HepG2 (cell line): ENCODE measurements at regions not wholly inside any gene's neighbourhood (a gene's known extent, or its start where the extent isn't known, plus 50 kb on each side); places are given as distances from the start of the nearest gene placed in this dataset.

Source experiments
- AGO2 ChIP-seq: fragments of 200-400 bp; formaldehyde crosslinking; optimal IDR thresholded peaks from 2 replicates; pipeline ENCODE3; 2017; ENCODE audit warnings: mild to moderate bottlenecking, low read depth, low read length, moderate library complexity
- ETV5 ChIP-seq: IDR thresholded peaks from 2 replicates; pipeline ENCODE4 v1.6.1; 2018; ENCODE audit warnings: missing biosample characterization, missing genetic modification reagents, inconsistent platforms, borderline replicate concordance
- GABPA ChIP-seq, 2 experiments: IDR thresholded peaks; 2 replicates each; pipeline ENCODE4 v1.6.1; 2011 to 2016; ENCODE audit warnings: low read depth in 2 of 2, low read length in 1 of 2, missing biosample characterization in 1 of 2, missing genetic modification characterization in 1 of 2
- HMG20B ChIP-seq: conservative IDR thresholded peaks from 2 replicates; pipeline ENCODE4 v1.6.1; 2016; ENCODE audit warnings: missing genetic modification reagents, missing compliant biosample characterization
- MXI1 ChIP-seq: IDR thresholded peaks from 3 replicates; pipeline ENCODE4 v1.6.1; 2012; ENCODE audit warnings: low read depth, low read length, inconsistent platforms, borderline replicate concordance
- MYC ChIP-seq: sonication (generic); formaldehyde crosslinking; IDR thresholded peaks from 2 replicates; pipeline ENCODE4 v1.9.0; 2021; ENCODE audit warnings: missing genetic modification reagents, borderline replicate concordance
- TMF1 ChIP-seq: sonication (generic); formaldehyde crosslinking; IDR thresholded peaks from 2 replicates; pipeline ENCODE4 v1.8.1; 2022; ENCODE audit warnings: low read depth, missing genetic modification reagents
- ZFP37 ChIP-seq: sonication (generic); formaldehyde crosslinking; IDR thresholded peaks from 2 replicates; pipeline ENCODE4 v1.4.0; 2020; ENCODE audit warnings: missing genetic modification reagents, borderline replicate concordance
- ZFP82 ChIP-seq: sonication (generic); formaldehyde crosslinking; IDR thresholded peaks from 2 replicates; pipeline ENCODE4 v1.5.1; 2020; ENCODE audit warnings: mild to moderate bottlenecking, missing genetic modification reagents, borderline replicate concordance
- ZFP90 ChIP-seq: sonication (generic); formaldehyde crosslinking; IDR thresholded peaks from 2 replicates; pipeline ENCODE4 v1.8.0; 2022; ENCODE audit warnings: missing genetic modification reagents, mild to moderate bottlenecking, inconsistent platforms, borderline replicate concordance
- ZNF256 ChIP-seq: sonication (generic); formaldehyde crosslinking; conservative IDR thresholded peaks from 2 replicates; pipeline ENCODE4 v1.4.0; 2020; ENCODE audit warnings: missing genetic modification reagents
- ZNF264 ChIP-seq: sonication (generic); formaldehyde crosslinking; IDR thresholded peaks from 2 replicates; pipeline ENCODE4 v1.4.0; 2020; ENCODE audit warnings: missing genetic modification reagents
- ZNF30 ChIP-seq: sonication (generic); formaldehyde crosslinking; IDR thresholded peaks from 2 replicates; pipeline ENCODE4 v1.5.0; 2020; ENCODE audit warnings: mild to moderate bottlenecking, missing genetic modification reagents
- ZNF605 ChIP-seq: sonication (generic); formaldehyde crosslinking; IDR thresholded peaks from 2 replicates; pipeline ENCODE4 v1.8.0; 2022; ENCODE audit warnings: mild to moderate bottlenecking, missing genetic modification reagents
- ZNF713 ChIP-seq: sonication (generic); formaldehyde crosslinking; IDR thresholded peaks from 2 replicates; pipeline ENCODE4 v1.4.0; 2020; ENCODE audit warnings: mild to moderate bottlenecking, missing genetic modification reagents
- TF ChIP-seq, protein P1 (sequence below): sonication (generic); formaldehyde crosslinking; IDR thresholded peaks from 2 replicates; pipeline ENCODE4 v1.4.0; 2020; ENCODE audit warnings: missing genetic modification reagents, borderline replicate concordance
- TF ChIP-seq, protein P2 (sequence below): sonication (generic); formaldehyde crosslinking; IDR thresholded peaks from 2 replicates; pipeline ENCODE4 v1.5.0; 2020; ENCODE audit warnings: missing genetic modification reagents
- TF ChIP-seq, protein P3 (sequence below): sonication (generic); formaldehyde crosslinking; IDR thresholded peaks from 2 replicates; pipeline ENCODE4 v1.5.0; 2020; ENCODE audit warnings: mild to moderate bottlenecking, missing genetic modification reagents, borderline replicate concordance
- TF ChIP-seq, protein P4 (sequence below): sonication (generic); formaldehyde crosslinking; IDR thresholded peaks from 2 replicates; pipeline ENCODE4 v1.4.0; 2020; ENCODE audit warnings: missing genetic modification reagents
- TF ChIP-seq, protein P5 (sequence below): sonication (generic); formaldehyde crosslinking; conservative IDR thresholded peaks from 2 replicates; pipeline ENCODE4 v1.4.0; 2020; ENCODE audit warnings: missing genetic modification reagents

DNA sequence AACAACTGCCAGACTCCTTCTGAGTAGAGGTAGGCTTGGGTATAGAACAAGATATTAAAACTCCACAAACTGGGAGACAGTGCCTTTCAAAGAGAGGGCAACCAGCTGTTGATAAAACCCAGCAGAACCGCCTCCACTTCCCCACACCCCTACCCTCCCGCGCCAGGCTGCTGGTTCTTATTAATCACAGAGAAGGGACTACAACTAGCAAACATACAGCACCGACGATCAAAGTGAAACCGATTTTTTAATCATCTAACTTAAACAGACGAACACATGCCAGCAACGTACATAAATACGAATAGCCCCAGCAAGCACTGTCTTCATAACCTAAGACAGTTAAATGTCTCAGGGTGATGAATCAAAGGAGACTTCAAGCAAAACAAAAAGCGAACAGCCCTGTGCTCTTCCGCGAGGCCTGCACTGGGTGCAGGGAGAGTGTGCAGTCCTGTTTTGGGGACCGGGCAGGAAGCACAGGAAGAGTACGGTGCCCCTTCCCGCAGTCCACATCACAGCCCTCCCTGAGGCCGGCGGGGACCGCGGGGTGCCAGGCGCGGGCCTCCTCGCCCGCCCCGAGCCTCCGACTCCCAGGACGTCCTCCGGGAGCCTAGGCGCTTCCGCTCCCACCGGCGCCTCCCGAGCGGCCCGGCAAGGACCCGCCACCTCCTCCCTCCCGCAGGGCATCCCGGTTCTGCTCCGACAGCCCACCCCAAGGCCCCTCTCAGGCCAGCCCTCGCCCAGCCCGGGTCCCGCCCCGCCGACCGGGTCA lies 75.1 kb upstream of the VGLL4 start (continued):
- TF ChIP-seq, protein P1, sequence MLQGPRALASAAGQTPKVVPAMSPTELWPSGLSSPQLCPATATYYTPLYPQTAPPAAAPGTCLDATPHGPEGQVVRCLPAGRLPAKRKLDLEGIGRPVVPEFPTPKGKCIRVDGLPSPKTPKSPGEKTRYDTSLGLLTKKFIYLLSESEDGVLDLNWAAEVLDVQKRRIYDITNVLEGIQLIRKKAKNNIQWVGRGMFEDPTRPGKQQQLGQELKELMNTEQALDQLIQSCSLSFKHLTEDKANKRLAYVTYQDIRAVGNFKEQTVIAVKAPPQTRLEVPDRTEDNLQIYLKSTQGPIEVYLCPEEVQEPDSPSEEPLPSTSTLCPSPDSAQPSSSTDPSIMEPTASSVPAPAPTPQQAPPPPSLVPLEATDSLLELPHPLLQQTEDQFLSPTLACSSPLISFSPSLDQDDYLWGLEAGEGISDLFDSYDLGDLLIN: peak; percentile 17; the same call in 1 of the 2 replicates
- TF ChIP-seq GABPA (IDR thresholded peaks at IDR 0.05; ENCODE audit: low read depth, low read length) (no peak), GABPA (CRISPR knock-in tag; IDR thresholded peaks at IDR 0.05; ENCODE audit: low read depth) (no peak), ZNF713 (CRISPR knock-in tag) (no peak), ZFP90 (CRISPR knock-in tag) (0 out of 2 replicates have a peak, but pooled peaks have one; percentile 51), ZNF256 (CRISPR knock-in tag) (0 out of 2 replicates have a peak, but pooled peaks have one; percentile 51), ZNF30 (CRISPR knock-in tag) (no peak), ZFP82 (0 out of 2 replicates have a peak, but pooled peaks have one; percentile 24), ZNF264 (CRISPR knock-in tag) (0 out of 2 replicates have a peak, but pooled peaks have one; percentile 31), ETV5 (CRISPR knock-in tag) (0 out of 2 replicates have a peak, but pooled peaks have one; percentile 11), ZFP37 (CRISPR knock-in tag) (0 out of 2 replicates have a peak, but pooled peaks have one; percentile 31), AGO2 (peak; percentile 25), ZNF605 (CRISPR knock-in tag) (peak; percentile 32; the same call in 1 of the 2 replicates), TMF1 (CRISPR knock-in tag) (no peak), HMG20B (no peak), MXI1 (no peak), MYC (peak; percentile 28; the same call in 1 of the 2 replicates)
- TF ChIP-seq, protein P2, sequence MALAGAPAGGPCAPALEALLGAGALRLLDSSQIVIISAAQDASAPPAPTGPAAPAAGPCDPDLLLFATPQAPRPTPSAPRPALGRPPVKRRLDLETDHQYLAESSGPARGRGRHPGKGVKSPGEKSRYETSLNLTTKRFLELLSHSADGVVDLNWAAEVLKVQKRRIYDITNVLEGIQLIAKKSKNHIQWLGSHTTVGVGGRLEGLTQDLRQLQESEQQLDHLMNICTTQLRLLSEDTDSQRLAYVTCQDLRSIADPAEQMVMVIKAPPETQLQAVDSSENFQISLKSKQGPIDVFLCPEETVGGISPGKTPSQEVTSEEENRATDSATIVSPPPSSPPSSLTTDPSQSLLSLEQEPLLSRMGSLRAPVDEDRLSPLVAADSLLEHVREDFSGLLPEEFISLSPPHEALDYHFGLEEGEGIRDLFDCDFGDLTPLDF (CRISPR knock-in tag): 0 out of 2 replicates have a peak, but pooled peaks have one; percentile 11
- TF ChIP-seq, protein P3, sequence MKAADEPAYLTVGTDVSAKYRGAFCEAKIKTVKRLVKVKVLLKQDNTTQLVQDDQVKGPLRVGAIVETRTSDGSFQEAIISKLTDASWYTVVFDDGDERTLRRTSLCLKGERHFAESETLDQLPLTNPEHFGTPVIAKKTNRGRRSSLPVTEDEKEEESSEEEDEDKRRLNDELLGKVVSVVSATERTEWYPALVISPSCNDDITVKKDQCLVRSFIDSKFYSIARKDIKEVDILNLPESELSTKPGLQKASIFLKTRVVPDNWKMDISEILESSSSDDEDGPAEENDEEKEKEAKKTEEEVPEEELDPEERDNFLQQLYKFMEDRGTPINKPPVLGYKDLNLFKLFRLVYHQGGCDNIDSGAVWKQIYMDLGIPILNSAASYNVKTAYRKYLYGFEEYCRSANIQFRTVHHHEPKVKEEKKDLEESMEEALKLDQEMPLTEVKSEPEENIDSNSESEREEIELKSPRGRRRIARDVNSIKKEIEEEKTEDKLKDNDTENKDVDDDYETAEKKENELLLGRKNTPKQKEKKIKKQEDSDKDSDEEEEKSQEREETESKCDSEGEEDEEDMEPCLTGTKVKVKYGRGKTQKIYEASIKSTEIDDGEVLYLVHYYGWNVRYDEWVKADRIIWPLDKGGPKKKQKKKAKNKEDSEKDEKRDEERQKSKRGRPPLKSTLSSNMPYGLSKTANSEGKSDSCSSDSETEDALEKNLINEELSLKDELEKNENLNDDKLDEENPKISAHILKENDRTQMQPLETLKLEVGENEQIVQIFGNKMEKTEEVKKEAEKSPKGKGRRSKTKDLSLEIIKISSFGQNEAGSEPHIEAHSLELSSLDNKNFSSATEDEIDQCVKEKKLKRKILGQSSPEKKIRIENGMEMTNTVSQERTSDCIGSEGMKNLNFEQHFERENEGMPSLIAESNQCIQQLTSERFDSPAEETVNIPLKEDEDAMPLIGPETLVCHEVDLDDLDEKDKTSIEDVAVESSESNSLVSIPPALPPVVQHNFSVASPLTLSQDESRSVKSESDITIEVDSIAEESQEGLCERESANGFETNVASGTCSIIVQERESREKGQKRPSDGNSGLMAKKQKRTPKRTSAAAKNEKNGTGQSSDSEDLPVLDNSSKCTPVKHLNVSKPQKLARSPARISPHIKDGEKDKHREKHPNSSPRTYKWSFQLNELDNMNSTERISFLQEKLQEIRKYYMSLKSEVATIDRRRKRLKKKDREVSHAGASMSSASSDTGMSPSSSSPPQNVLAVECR: 0 out of 2 replicates have a peak, but pooled peaks have one; percentile 17
- TF ChIP-seq, protein P4, sequence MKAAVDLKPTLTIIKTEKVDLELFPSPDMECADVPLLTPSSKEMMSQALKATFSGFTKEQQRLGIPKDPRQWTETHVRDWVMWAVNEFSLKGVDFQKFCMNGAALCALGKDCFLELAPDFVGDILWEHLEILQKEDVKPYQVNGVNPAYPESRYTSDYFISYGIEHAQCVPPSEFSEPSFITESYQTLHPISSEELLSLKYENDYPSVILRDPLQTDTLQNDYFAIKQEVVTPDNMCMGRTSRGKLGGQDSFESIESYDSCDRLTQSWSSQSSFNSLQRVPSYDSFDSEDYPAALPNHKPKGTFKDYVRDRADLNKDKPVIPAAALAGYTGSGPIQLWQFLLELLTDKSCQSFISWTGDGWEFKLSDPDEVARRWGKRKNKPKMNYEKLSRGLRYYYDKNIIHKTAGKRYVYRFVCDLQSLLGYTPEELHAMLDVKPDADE (CRISPR knock-in tag): 0 out of 2 replicates have a peak, but pooled peaks have one; percentile 27
- TF ChIP-seq, protein P5, sequence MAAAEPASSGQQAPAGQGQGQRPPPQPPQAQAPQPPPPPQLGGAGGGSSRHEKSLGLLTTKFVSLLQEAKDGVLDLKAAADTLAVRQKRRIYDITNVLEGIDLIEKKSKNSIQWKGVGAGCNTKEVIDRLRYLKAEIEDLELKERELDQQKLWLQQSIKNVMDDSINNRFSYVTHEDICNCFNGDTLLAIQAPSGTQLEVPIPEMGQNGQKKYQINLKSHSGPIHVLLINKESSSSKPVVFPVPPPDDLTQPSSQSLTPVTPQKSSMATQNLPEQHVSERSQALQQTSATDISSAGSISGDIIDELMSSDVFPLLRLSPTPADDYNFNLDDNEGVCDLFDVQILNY (CRISPR knock-in tag): no peak
